Adrenal gland (tissue), 9 donors: ENCODE measurements at regions not wholly inside any gene's neighbourhood (a gene's known extent, or its start where the extent isn't known, plus 50 kb on each side); places are given as distances from the start of the nearest gene placed in this dataset.

Experiments
- DNase-seq, 7 donors: peaks; one replicate each; pipeline ENCODE4 v3.0.0-alpha.2; 2019 to 2020
- H3K27ac ChIP-seq, 5 donors: fragments of 200-600 bp; sonication (generic) in 4 of 5; 1 replicate in 3 of 5; 2 replicates in 2 of 5; pipeline versions ENCODE4 v1.5.1 to v1.8.0; 2016 to 2020; ENCODE audit warnings: mild to moderate bottlenecking in 1 of 5
- H3K27me3 ChIP-seq: fragments of 200-600 bp; 2 replicates; pipeline ENCODE4 v1.8.0; 2021
- H3K36me3 ChIP-seq, 2 donors: fragments of 200-600 bp; replicated peaks in 1 of 2; 1 replicate in 1 of 2; 2 replicates in 1 of 2; pipeline versions ENCODE4 v1.5.1 to v1.8.0; 2018 to 2022
- H3K4me1 ChIP-seq, 2 donors: fragments of 200-600 bp; replicated peaks in 1 of 2; 1 replicate in 1 of 2; 2 replicates in 1 of 2; pipeline versions ENCODE4 v1.5.1 to v1.8.0; 2018 to 2021
- H3K4me3 ChIP-seq, 4 donors: fragments of 200-600 bp; sonication (generic) in 3 of 4; one replicate each; pipeline ENCODE4 v1.5.1; 2016 to 2018
- H3K9me3 ChIP-seq, 3 donors: fragments of 200-600 bp; sonication (generic) in 1 of 3; replicated peaks in 1 of 3; 1 replicate in 2 of 3; 2 replicates in 1 of 3; pipeline versions ENCODE4 v1.5.1 to v1.8.0; 2016 to 2021
- CTCF ChIP-seq, 6 experiments: fragments of 450-650 bp in 4 of 6; fragments of 200-600 bp in 2 of 6; sonication (generic) in 1 of 6; IDR thresholded peaks; 1 replicate in 5 of 6; 2 replicates in 1 of 6; pipeline versions ENCODE4 v1.5.1 to v1.8.0; 2016 to 2021; ENCODE audit warnings: antibody characterized with exemption in 6 of 6, mild to moderate bottlenecking in 2 of 6, moderate library complexity in 1 of 6
- POLR2A ChIP-seq, 2 donors: fragments of 450-650 bp; IDR thresholded peaks; one replicate each; pipeline ENCODE4 v1.6.1; 2017; ENCODE audit warnings: antibody characterized with exemption in 2 of 2, mild to moderate bottlenecking in 2 of 2, moderate library complexity in 1 of 2
- WGBS, 4 donors: extraction: QIAGEN DNeasy Blood & Tissue Kit in 2 of 4; methylation state at CpG; one replicate each; pipeline versions ENCODE4 v1.1.5 to v1.1.7; 2013 to 2017; 5-methylcytosine and 5-hydroxymethylcytosine counted together
- intact Hi-C, 2 donors: fragments of 100-400 bp; cut with DNase I; formaldehyde crosslinking; loops; one replicate each; pipeline versions ENCODE4 v1.14.1 to v1.15.0; 2022 to 2023
- donor health status: healthy with polysubstance abuse.
- donor health status: Bipolar disorder and iron deficiency.
- donor health status: DM: yes; HTN: yes; CAD: no.
- donor health status: DM: no; HTN: no; CAD: no.
- donor health status: DM: no; HTN: no; CAD: no.

GRCh38 chr10:3702056-3702546 lies 82.9 kb downstream of the KLF6 start:
- H3K27ac ChIP-seq, result no peak overlapping the region
- H3K4me1 ChIP-seq, result no peaks in the 10 kb centered on the region
- no peak for DNase-seq
- no peaks in the 10 kb centered on the region for H3K9me3 ChIP-seq
- TF ChIP-seq CTCF (IDR thresholded peaks at IDR 0.05) (no peak), POLR2A (IDR thresholded peaks at IDR 0.05) (no peak)
- H3K27me3 ChIP-seq, result no peaks in the 10 kb centered on the region
- no peaks in the 10 kb centered on the region for H3K36me3 ChIP-seq
- WGBS, 4 donors, result 78 to 91% (median 87%) methylated on average over 11 of the region's 11 CpGs
- intact Hi-C loops, result no loop called here
- H3K4me3 ChIP-seq, result no peak overlapping the region

DNA sequence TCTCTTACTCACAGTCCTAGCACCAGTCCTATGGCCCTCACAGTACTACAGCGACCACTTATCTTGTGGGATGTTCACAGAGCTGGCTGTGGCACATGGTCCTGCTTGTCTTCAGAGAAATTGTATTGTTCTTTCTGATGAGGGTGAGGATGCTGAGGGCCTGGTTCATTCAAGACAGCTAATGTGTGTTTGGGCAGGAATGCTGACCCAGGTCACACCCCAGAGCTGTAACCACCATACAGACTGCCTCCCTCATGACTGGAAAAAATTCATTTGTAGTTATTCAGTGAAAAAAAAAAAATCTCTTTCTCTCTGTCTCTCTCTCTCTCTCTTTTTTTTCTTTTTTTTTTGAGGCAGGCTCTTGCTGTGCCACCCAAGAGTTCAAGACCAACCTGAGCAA lies 83.5 kb downstream of the KLF6 start:
- Histone ChIP-seq H3K4me1 (no peaks in the 10 kb centered on the region), H3K27ac (no peak overlapping the region), H3K9me3 (no peaks in the 10 kb centered on the region), H3K36me3 (no peaks in the 10 kb centered on the region), H3K27me3 (no peaks in the 10 kb centered on the region), H3K4me3 (no peak overlapping the region)
- intact Hi-C loops, result no loop called here
- TF ChIP-seq POLR2A (IDR thresholded peaks at IDR 0.05) (no peak), CTCF (IDR thresholded peaks at IDR 0.05) (no peak)
- 89 to 100% (median 98%) methylated on average over 1 of the region's 1 CpG for WGBS, 4 donors
- no peak for DNase-seq

- Histone ChIP-seq H3K4me3 (no peak overlapping the region), H3K27me3 (no peaks in the 10 kb centered on the region), H3K36me3 (no peaks in the 10 kb centered on the region), H3K4me1 (no peaks in the 10 kb centered on the region), H3K27ac (no peak overlapping the region), H3K9me3 (no peaks in the 10 kb centered on the region)
- no peak for TF ChIP-seq POLR2A (IDR thresholded peaks at IDR 0.05)
- no peak for TF ChIP-seq CTCF (IDR thresholded peaks at IDR 0.05)
- intact Hi-C loops, result no loop called here
- DNase-seq, result no peak
- WGBS, 4 donors, result 54 to 76% (median 62%) methylated on average over 3 of the region's 3 CpGs
Observed at GRCh38 chr10:3700531-3701076, 84.4 kb downstream of the KLF6 start.

DNA sequence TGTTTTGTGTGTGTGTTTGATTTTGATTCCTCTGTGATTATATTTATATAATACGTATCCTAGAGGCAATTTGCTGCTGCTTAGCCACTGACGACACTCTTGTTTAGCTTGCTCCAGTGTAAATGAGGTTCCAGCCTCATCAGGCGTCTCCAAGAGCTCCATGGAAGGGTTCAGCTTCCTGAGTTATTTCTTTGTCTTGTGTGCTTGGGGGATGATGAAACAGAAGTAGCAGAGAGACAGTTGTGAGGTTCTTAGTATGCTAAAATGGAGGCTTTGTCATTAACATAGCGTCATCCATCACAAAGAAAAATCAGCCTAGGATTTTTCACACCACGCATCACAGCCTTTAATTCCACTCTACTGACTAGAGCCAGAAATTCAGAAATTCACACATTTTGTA lies 85.1 kb downstream of the KLF6 start:
- H3K36me3 ChIP-seq, result no peaks in the 10 kb centered on the region
- 86 to 93% (median 87%) methylated on average over 5 of the region's 5 CpGs for WGBS, 4 donors
- no peaks in the 10 kb centered on the region for H3K9me3 ChIP-seq
- no peak for DNase-seq
- no peaks in the 10 kb centered on the region for H3K27me3 ChIP-seq
- no peak overlapping the region for H3K27ac ChIP-seq
- no peaks in the 10 kb centered on the region for H3K4me1 ChIP-seq
- no peak for TF ChIP-seq POLR2A (IDR thresholded peaks at IDR 0.05)
- TF ChIP-seq CTCF (IDR thresholded peaks at IDR 0.05), result no peak
- intact Hi-C loops, result no loop called here
- no peak overlapping the region for H3K4me3 ChIP-seq
